GM18868 (cell line): ENCODE measurements at regions not wholly inside any gene's neighbourhood (a gene's known extent, or its start where the extent isn't known, plus 50 kb on each side); places are given as distances from the start of the nearest gene placed in this dataset.

Experiments used
- ATAC-seq: cut with Tn5 transposase; IDR thresholded peaks from one replicate; pipeline ENCODE4 v1.9.1; 2021; ENCODE audit warnings: mild to moderate bottlenecking, moderate library complexity; ENCODE audit not compliant: unreplicated experiment

GRCh38 chr11:131186629-131187101 is 183.8 kb upstream of the NTM start:
- ATAC-seq, result peak; percentile 91

- no peak for ATAC-seq
Measured at GRCh38 chr11:131190446-131190845, 180.0 kb upstream of the NTM start.

GRCh38 chr11:131191606-131192005 is 178.8 kb upstream of the NTM start:
- ATAC-seq, result no peak

- no peak for ATAC-seq
Measured at GRCh38 chr11:131192628-131193027, 177.8 kb upstream of the NTM start.

- no peak for ATAC-seq
Measured at GRCh38 chr11:131193031-131193501, 177.3 kb upstream of the NTM start.

GRCh38 chr11:131194726-131195125 is 175.7 kb upstream of the NTM start:
- no peak for ATAC-seq

- ATAC-seq, result no peak
Measured at GRCh38 chr11:131195661-131196517, 174.5 kb upstream of the NTM start.

GRCh38 chr11:131198161-131199014 is 172.0 kb upstream of the NTM start:
- ATAC-seq, result no peak

GRCh38 chr11:131199015-131199280 is 171.5 kb upstream of the NTM start:
- ATAC-seq, result no peak

- no peak for ATAC-seq
Measured at GRCh38 chr11:131201674-131202073, 168.7 kb upstream of the NTM start.

GRCh38 chr11:131203040-131203439 is 167.4 kb upstream of the NTM start:
- ATAC-seq, result no peak

GRCh38 chr11:131204282-131204681 is 166.1 kb upstream of the NTM start:
- no peak for ATAC-seq

GRCh38 chr11:131204765-131205380 is 165.5 kb upstream of the NTM start:
- ATAC-seq, result no peak

- ATAC-seq, result no peak
Measured at GRCh38 chr11:131206671-131207070, 163.7 kb upstream of the NTM start.

- ATAC-seq, result no peak
Measured at GRCh38 chr11:131207901-131208300, 162.5 kb upstream of the NTM start.

GRCh38 chr11:131217313-131218310 is 152.8 kb upstream of the NTM start:
- ATAC-seq, result peak; percentile 79

GRCh38 chr11:131218542-131218941 is 151.9 kb upstream of the NTM start:
- ATAC-seq, result no peak

- no peak for ATAC-seq
Measured at GRCh38 chr11:131219646-131220045, 150.8 kb upstream of the NTM start.

GRCh38 chr11:131223198-131223991 is 147.0 kb upstream of the NTM start:
- no peak for ATAC-seq
